ENCODE measurements at regions not wholly inside any gene's neighbourhood (a gene's known extent, or its start where the extent isn't known, plus 50 kb on each side); places are given as distances from the start of the nearest gene placed in this dataset.

- TF ChIP-seq KLF6 (CRISPR knock-in tag; IDR thresholded peaks at IDR 0.05; ENCODE audit: borderline replicate concordance) (no peak), ZNF175 (CRISPR knock-in tag; IDR thresholded peaks at IDR 0.05; ENCODE audit: low read depth) (no peak)
- TF ChIP-seq, protein P1, sequence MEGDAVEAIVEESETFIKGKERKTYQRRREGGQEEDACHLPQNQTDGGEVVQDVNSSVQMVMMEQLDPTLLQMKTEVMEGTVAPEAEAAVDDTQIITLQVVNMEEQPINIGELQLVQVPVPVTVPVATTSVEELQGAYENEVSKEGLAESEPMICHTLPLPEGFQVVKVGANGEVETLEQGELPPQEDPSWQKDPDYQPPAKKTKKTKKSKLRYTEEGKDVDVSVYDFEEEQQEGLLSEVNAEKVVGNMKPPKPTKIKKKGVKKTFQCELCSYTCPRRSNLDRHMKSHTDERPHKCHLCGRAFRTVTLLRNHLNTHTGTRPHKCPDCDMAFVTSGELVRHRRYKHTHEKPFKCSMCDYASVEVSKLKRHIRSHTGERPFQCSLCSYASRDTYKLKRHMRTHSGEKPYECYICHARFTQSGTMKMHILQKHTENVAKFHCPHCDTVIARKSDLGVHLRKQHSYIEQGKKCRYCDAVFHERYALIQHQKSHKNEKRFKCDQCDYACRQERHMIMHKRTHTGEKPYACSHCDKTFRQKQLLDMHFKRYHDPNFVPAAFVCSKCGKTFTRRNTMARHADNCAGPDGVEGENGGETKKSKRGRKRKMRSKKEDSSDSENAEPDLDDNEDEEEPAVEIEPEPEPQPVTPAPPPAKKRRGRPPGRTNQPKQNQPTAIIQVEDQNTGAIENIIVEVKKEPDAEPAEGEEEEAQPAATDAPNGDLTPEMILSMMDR (IDR thresholded peaks at IDR 0.05 in 2 of 3, conservative IDR thresholded peaks at IDR 0.05 in 1 of 3; ENCODE audit: insufficient read depth in 2 of 3, low read depth in 1 of 3, low read length in 3 of 3) = no peak
Measured at GRCh38 chr4:170721812-170722373, 632.1 kb upstream of the AADAT start.

All from K562 (cell line).